ENCODE measurements at regions not wholly inside any gene's neighbourhood (a gene's known extent, or its start where the extent isn't known, plus 50 kb on each side); places are given as distances from the start of the nearest gene placed in this dataset.

- TF ChIP-seq CTCF (IDR thresholded peaks at IDR 0.05; ENCODE audit: low read depth, low read length): no peak
- no peak overlapping the region for H3K27ac ChIP-seq (ENCODE audit: low read depth, low read length)
- DNase-seq (ENCODE audit: low read depth, low spot score): no peak
- H3K9me3 ChIP-seq (ENCODE audit: control insufficient read depth, insufficient read depth, low read length): no peaks in the 10 kb centered on the region
- H3K27me3 ChIP-seq (ENCODE audit: control insufficient read depth, insufficient read depth, low read length): no peaks in the 10 kb centered on the region
- CTCF ChIA-PET: no interaction called here
- H3K4me3 ChIP-seq (ENCODE audit: low read depth, low read length): no peak overlapping the region
- POLR2A ChIA-PET: no interaction called here
Observed at GRCh38 chr22:23392420-23393121, 187.5 kb downstream of the IGLL1 start.

GRCh38 chr22:23391022-23391421, 189.1 kb downstream of the IGLL1 start:
- no peaks in the 10 kb centered on the region for H3K27me3 ChIP-seq (ENCODE audit: control insufficient read depth, insufficient read depth, low read length)
- H3K9me3 ChIP-seq (ENCODE audit: control insufficient read depth, insufficient read depth, low read length): no peaks in the 10 kb centered on the region
- DNase-seq (ENCODE audit: low read depth, low spot score): no peak
- H3K27ac ChIP-seq (ENCODE audit: low read depth, low read length): no peak overlapping the region
- no peak for TF ChIP-seq CTCF (IDR thresholded peaks at IDR 0.05; ENCODE audit: low read depth, low read length)
- H3K4me3 ChIP-seq (ENCODE audit: low read depth, low read length): no peak overlapping the region
- ChIA-PET POLR2A (no interaction called here), CTCF (no interaction called here)

GRCh38 chr22:23389271-23390071, 190.6 kb downstream of the IGLL1 start:
- DNase-seq (ENCODE audit: low read depth, low spot score): no peak
- Histone ChIP-seq H3K4me3 (ENCODE audit: low read depth, low read length) (no peak overlapping the region), H3K27me3 (ENCODE audit: control insufficient read depth, insufficient read depth, low read length) (no peaks in the 10 kb centered on the region), H3K9me3 (ENCODE audit: control insufficient read depth, insufficient read depth, low read length) (no peaks in the 10 kb centered on the region), H3K27ac (ENCODE audit: low read depth, low read length) (no peak overlapping the region)
- CTCF ChIA-PET: interaction anchor here (0.6 kb wide), 1 partner anchor 22 kb away, joined by 3 read pairs; no protein-coding TSS in a partner anchor
- POLR2A ChIA-PET: no interaction called here
- TF ChIP-seq CTCF (IDR thresholded peaks at IDR 0.05; ENCODE audit: low read depth, low read length): no peak

GRCh38 chr22:23388517-23388890, 191.6 kb downstream of the IGLL1 start:
- DNase-seq (ENCODE audit: low read depth, low spot score): no peak
- POLR2A ChIA-PET: no interaction called here
- no peak overlapping the region for H3K4me3 ChIP-seq (ENCODE audit: low read depth, low read length)
- no peaks in the 10 kb centered on the region for H3K27me3 ChIP-seq (ENCODE audit: control insufficient read depth, insufficient read depth, low read length)
- H3K9me3 ChIP-seq (ENCODE audit: control insufficient read depth, insufficient read depth, low read length): no peaks in the 10 kb centered on the region
- CTCF ChIA-PET: no interaction called here
- no peak for TF ChIP-seq CTCF (IDR thresholded peaks at IDR 0.05; ENCODE audit: low read depth, low read length)
- H3K27ac ChIP-seq (ENCODE audit: low read depth, low read length): no peak overlapping the region

- DNase-seq (ENCODE audit: low read depth, low spot score): no peak
- ChIA-PET POLR2A (no interaction called here), CTCF (interaction anchor here (0.6 to 0.8 kb wide), 2 partner anchors 24 to 429 kb away, joined by 3 to 4 read pairs; no protein-coding TSS in a partner anchor)
- no peak overlapping the region for H3K4me3 ChIP-seq (ENCODE audit: low read depth, low read length)
- H3K27ac ChIP-seq (ENCODE audit: low read depth, low read length): no peak overlapping the region
- no peaks in the 10 kb centered on the region for H3K27me3 ChIP-seq (ENCODE audit: control insufficient read depth, insufficient read depth, low read length)
- no peak for TF ChIP-seq CTCF (IDR thresholded peaks at IDR 0.05; ENCODE audit: low read depth, low read length)
- H3K9me3 ChIP-seq (ENCODE audit: control insufficient read depth, insufficient read depth, low read length): no peaks in the 10 kb centered on the region
Observed at GRCh38 chr22:23387827-23388516, 192.1 kb downstream of the IGLL1 start.

All from AG04450 (cell line).